Frontal cortex (tissue), 3 donors: ENCODE measurements at regions not wholly inside any gene's neighbourhood (a gene's known extent, or its start where the extent isn't known, plus 50 kb on each side); places are given as distances from the start of the nearest gene placed in this dataset.

Experiments
- DNase-seq, 2 donors: peaks; one replicate each; pipeline ENCODE4 v3.0.0; 2012; ENCODE audit warnings: low spot score in 2 of 2
- FAIRE-seq: peaks from 2 replicates; lab custom pipeline; 2012; peaks lifted over from hg19 to GRCh38; lab: Jason Lieb, UNC
- donor health status: control.
- donor health status: control.
- donor health status: control.

DNA sequence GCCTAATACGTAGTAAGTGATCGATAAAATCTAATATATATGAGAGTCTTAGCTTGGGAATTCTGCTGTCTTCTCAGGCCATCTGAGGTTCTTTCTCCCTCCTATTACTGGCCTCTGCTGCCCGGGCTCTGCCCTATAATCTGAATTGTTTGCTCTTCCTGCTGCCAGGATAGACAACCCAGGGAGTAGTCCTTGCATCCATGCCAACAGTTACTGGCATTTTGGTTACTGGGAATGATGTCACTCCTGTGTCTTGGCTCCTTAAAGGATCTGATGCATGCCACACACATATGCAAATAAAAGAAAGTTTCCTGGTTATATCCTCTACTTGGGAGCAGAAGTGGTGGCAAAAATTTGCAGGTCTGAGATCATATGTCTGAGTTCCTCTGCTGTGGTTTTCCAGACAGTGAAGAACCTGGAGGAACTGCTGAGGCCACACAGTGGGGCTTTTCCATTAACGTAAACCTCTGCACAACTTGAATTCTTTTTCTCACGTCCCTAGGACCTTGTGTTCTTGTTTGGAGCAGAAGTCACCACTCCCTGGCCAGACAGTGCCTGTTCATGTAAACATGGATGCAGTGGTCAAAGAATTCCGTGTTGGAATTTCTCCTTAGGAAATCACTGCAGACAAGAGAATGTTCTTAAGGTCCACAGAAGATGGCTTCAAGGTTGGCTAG lies 320.6 kb upstream of the TBX3 start:
- no peak for DNase-seq

GRCh38 chr12:115002434-115002833 lies 318.5 kb upstream of the TBX3 start:
- FAIRE-seq (no peak), DNase-seq (no peak)

More for the DNA sequence above, 320.6 kb upstream of the TBX3 start:
- FAIRE-seq, result no peak

DNA sequence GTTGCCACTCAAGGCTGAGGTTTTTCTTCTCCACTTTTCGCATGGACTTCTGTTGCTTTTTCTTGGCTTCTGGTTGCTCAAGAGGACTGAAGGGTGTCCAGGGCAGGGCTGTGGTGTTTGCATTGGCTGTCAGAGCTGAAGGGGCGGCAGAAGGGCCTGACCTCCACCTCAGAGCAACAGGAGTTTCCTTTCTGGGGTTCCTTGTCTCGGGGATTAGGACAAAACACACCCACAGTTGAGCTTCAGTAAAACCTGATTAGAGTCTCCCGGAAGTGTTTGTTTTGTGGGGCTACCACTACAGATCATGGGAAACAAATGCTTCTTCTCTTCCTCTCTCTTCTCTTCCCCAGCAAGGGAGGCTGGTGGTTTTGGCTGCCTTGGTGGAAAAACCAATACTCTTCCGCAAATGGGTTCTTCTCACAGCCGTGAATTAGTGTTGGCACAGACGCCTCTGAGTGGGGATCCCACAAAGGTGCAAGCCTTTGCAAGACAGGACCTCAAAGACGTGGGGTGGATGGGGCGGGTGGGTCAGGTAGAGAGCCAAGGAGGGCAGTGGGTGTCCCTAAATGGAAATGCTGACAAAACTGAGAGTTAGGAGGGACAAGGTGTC lies 317.7 kb upstream of the TBX3 start:
- DNase-seq (no peak), FAIRE-seq (no peak)

- DNase-seq, result no peak
- no peak for FAIRE-seq
These were observed 316.1 kb upstream of the TBX3 start for GRCh38 chr12:115000038-115000437.

DNA sequence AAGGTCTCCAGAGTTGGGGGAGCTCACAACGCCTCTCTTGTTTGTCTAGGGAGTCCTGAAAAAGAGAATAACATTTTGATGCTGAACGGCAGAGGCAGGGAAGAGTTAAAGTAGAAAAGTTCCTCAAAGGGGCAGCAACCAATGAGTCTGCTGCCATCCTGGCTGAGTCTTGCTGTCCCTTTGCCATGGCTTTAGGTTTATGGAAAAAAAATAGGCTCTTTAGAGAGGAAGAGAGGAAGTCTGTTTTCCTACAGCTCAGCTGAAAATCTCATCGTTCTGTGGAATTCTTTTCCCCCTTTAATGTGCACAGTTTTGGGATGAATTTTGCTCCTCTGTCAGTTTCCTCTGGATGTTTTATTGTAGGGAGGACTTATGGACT lies 314.8 kb upstream of the TBX3 start:
- no peak for DNase-seq
- no peak for FAIRE-seq

DNA sequence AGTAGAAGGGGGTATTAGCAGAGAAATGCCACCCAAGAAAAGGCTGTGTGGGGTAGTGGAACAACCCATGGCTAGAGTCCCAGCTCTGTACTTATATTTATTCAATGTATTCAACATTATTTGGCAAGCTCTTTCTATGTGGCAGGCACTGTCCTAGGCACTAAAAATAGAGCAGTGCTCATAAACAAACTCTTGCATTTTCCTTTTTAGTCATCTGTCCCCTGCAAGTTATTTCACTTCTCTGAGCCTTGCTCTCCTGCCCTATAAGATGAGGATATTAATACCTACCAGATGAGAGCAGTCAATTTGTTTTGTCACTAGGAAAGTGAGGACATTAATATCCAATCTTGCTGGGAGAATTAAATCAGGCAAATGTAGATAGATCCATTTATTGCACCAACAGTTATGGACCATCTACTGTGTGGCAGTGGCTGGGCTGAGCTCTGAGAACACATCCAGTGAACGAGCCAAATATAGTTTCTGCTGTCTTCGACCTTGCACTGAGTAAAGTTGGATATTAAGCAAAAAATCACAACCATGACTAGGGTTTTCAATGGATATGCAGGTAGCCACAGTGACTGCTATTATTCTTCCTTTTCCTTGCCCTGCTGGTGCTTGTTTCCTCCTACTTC lies 314.3 kb upstream of the TBX3 start:
- DNase-seq, result no peak
- FAIRE-seq, result no peak

DNA sequence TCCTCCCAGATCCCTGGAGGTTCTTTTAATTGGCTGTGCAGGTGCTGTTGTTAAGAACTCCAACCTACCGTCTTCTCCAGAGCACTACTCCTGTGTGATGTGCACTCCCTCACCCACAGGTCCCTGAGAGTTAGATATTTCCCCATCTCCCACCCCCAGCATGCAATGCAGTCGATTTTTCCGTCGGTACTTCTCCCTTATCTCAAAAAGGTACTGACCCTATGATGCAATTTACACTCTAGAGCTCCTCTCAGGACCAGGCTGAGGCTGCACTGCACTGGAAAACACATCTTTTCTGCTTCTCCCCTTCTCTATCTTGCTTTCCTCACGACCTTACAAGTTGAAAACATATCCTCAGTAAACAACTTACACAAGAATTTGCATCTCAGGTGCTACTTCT lies 312.4 kb upstream of the TBX3 start:
- no peak for FAIRE-seq
- no peak for DNase-seq

DNA sequence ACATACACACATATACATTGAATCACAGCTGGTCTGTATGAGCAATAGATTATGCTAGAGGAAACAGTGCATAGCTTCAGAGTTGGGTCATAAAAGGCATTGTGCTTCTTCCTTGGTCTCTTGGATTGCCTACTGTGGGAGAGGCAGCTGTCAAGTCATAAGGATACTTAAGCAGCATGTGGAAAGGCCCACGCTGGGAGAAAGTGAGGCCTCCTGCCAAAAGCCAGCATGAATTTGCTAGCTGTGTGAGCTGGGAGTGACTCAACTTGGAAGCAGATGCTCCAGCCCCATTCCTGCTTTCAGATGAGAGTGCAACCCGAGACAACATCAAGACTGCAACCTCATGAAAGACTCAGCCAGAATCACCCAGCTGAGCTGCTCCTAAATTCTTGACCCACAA lies 311.9 kb upstream of the TBX3 start:
- no peak for DNase-seq
- no peak for FAIRE-seq

DNA sequence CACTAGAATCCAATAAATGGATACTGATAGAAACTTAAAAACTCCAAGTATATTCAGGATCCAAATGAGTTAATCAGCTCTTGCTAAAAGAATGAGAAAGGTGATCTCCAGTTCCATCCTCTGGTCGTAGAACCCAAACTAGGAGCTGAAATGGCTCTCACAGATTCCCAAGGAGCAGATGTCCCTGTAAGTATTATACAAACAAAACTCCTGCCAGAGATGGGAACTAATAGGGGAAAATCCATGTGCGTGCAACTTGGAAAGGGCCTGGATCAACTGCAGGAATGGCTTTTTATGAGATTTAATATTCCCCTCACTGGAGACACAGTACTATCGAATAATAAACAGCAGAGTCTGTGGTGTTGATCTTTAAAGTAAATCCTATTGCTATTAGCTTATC lies 309.2 kb upstream of the TBX3 start:
- DNase-seq, result no peak
- FAIRE-seq, result no peak

- no peak for DNase-seq
- FAIRE-seq, result no peak
These were observed 308.5 kb upstream of the TBX3 start for GRCh38 chr12:114992443-114992842.

- FAIRE-seq (no peak), DNase-seq (no peak)
These were observed 306.4 kb upstream of the TBX3 start for GRCh38 chr12:114990381-114990780.

DNA sequence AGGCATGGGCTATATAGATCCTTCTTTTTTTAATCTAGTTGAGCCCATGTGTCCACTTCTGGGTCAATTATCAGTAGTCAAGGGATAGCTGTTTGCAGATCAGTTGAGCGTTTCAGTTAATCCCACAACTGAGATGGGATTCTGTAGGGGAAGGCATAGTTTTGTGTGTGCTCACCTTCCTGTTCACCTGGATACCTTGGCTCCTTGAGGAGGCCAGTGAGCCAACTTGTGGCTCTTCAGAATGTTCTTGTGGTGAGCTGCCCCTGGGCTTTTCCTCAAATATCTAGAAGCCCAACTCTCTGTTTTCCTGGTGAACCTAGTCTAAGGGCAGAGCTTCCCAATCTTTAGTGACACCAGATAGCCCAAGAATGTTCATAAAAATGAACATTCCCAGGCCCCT lies 302.9 kb upstream of the TBX3 start:
- no peak for FAIRE-seq

GRCh38 chr12:114986178-114986714 lies 302.3 kb upstream of the TBX3 start:
- DNase-seq (no peak), FAIRE-seq (no peak)

More for the DNA sequence above, 302.9 kb upstream of the TBX3 start:
- no peak for DNase-seq

GRCh38 chr12:114984634-114985061 lies 300.7 kb upstream of the TBX3 start:
- no peak for DNase-seq
- FAIRE-seq, result no peak

DNA sequence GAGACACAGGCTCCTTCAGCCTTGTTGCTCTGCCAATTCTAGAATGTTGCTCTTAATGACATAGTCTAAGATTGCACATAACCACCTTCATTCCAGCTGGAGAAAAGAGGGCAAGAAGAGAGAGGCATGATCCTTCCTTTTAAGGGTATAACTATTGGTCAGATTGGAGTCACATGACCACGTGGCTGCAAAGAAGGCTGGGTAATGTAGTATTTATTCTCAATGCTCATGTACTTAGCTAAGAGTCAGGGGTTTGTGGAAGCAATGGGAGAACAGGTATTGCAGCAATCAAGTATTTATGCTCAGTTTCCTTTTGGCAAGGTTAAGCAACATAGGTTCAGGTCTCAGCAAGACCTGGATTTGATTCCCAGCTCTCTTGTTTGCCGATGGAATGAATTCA lies 298.8 kb upstream of the TBX3 start:
- no peak for FAIRE-seq
- no peak for DNase-seq

DNA sequence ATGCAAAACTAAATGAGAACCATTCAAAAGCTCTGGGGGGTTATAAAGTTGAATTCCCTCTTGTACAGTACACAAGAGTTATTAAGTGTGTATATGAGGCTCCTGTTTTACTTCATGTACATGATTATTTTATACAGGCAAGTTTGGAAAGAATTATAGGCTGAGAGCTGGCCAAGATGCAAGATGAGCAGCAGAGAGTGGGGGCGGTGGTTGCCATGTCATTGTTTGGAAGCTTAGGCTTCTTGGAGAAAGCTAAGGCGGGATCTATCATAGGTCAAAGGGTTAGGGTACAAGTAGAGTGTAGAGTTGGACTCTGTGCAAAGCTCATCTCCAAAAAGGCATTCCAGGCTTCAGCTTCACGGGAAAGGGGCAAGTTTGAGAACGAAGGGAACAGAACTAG lies 297.1 kb upstream of the TBX3 start:
- no peak for FAIRE-seq
- no peak for DNase-seq

GRCh38 chr12:114976959-114977358 lies 293.0 kb upstream of the TBX3 start:
- FAIRE-seq (no peak), DNase-seq (no peak)

DNA sequence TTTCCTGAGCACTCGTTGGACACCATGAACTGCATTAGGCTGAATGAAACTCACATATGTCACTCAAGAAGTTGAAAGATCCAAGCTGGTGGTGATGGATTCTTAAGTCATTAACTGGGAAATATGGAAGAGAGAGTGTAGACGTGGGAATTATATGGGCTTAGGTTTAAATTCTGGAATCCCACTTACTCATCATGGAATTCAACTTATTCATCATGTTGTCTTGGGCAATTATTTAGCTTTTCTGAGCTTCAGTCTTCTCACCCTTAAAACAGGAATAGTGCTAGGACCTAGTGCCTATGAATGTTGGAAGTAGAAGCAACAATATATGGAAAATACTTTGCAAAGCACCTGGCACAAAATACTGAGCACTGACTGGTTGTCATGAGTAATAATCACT lies 292.4 kb upstream of the TBX3 start:
- FAIRE-seq, result no peak
- no peak for DNase-seq

- FAIRE-seq (no peak), DNase-seq (no peak)
These were observed 291.8 kb upstream of the TBX3 start for GRCh38 chr12:114975640-114976310.

DNA sequence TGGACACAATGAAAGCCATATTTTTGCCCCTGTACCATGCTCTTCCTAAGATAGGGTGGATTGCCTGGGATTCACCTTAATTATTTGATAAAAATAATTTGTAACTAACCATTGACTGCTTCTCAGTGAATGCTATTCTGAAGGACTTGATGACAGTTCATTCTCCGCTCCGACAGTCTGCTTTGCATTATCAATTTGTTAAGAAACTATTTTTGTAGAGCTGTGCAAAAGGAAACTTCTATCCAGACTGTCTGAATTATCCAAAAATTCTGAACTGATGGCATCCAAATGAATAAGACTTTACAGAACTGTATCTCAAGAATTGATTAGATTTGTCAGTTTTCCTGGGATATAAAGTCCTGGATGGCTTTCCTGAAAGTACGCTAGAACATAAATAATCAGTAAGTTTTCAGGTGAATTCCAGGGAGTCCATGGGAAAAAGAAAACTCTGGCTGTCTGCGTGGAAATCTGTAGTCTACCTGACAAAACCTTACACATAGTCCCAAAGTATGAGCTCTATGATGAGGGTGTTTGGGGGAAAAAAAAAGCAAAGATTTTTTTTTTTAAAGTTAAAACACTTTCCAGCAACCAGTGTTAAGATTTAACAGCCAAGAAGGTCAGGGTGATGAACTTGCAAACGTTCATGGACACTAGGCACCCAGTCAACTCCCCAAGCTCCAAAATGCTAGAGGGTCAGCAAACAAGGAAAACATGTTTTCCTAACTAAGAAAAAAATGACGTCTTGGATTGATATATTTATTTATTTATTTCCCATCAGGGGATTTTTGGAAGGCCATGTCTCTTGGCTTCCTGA lies 291.1 kb upstream of the TBX3 start:
- DNase-seq (no peak), FAIRE-seq (no peak)
